ENCODE measurements at regions not wholly inside any gene's neighbourhood (a gene's known extent, or its start where the extent isn't known, plus 50 kb on each side); places are given as distances from the start of the nearest gene placed in this dataset.

GRCh38 chr3:193871220-193871485 lies 264.8 kb upstream of the HES1 start:
- Histone ChIP-seq H3K4me2 (ENCODE audit: low read depth, low read length, poor library complexity, severe bottlenecking) (peak overlapping the region; percentile 60), H4K20me1 (ENCODE audit: insufficient read depth, low read length, poor library complexity, severe bottlenecking) (no peaks in the 10 kb centered on the region), H3K27me3 (ENCODE audit: insufficient read depth, low read length, poor library complexity, severe bottlenecking) (no peaks in the 10 kb centered on the region), H3K4me3 (ENCODE audit: low read length, poor library complexity, severe bottlenecking) (no peak overlapping the region), H3K36me3 (ENCODE audit: insufficient read depth, low read length) (no peaks in the 10 kb centered on the region), H3F3A (ENCODE audit: low read depth) (peaks cover 10% of the 10 kb centered on the region; the same call in 1 of the 2 replicates), H3K79me2 (ENCODE audit: insufficient read depth, low read length) (no peaks in the 10 kb centered on the region), H3K9me2 (replicated peaks; ENCODE audit: low read depth, low read length) (no peaks in the 10 kb centered on the region), H2AFZ (ENCODE audit: low read length) (no peak overlapping the region), H3K9me3 (ENCODE audit: insufficient read depth, low read depth, low read length) (no peaks in the 10 kb centered on the region), H3K4me1 (ENCODE audit: insufficient read depth, low read length, poor library complexity, severe bottlenecking) (peaks cover 79% of the 10 kb centered on the region), H3K9ac (ENCODE audit: low read depth, low read length, poor library complexity, severe bottlenecking) (peak overlapping the region; percentile 63)
- no peak for TF ChIP-seq EZH2phosphoT487 (IDR thresholded peaks at IDR 0.05; ENCODE audit: borderline replicate concordance)
- no peak for TF ChIP-seq CTCF (conservative IDR thresholded peaks at IDR 0.05; ENCODE audit: low read length)

- H3K27me3 ChIP-seq (ENCODE audit: insufficient read depth, low read length, poor library complexity, severe bottlenecking): no peaks in the 10 kb centered on the region
- no peaks in the 10 kb centered on the region for H3K9me3 ChIP-seq (ENCODE audit: insufficient read depth, low read depth, low read length)
- H3K79me2 ChIP-seq (ENCODE audit: insufficient read depth, low read length): no peaks in the 10 kb centered on the region
- H3K4me2 ChIP-seq (ENCODE audit: low read depth, low read length, poor library complexity, severe bottlenecking): peak overlapping the region; percentile 39
- TF ChIP-seq CTCF (conservative IDR thresholded peaks at IDR 0.05; ENCODE audit: low read length) (no peak), EZH2phosphoT487 (IDR thresholded peaks at IDR 0.05; ENCODE audit: borderline replicate concordance) (no peak)
- H2AFZ ChIP-seq (ENCODE audit: low read length): no peak overlapping the region
- no peak overlapping the region for H3K4me3 ChIP-seq (ENCODE audit: low read length, poor library complexity, severe bottlenecking)
- H4K20me1 ChIP-seq (ENCODE audit: insufficient read depth, low read length, poor library complexity, severe bottlenecking): no peaks in the 10 kb centered on the region
- H3K36me3 ChIP-seq (ENCODE audit: insufficient read depth, low read length): no peaks in the 10 kb centered on the region
- H3F3A ChIP-seq (ENCODE audit: low read depth): peaks cover 10% of the 10 kb centered on the region; the same call in 1 of the 2 replicates
- H3K4me1 ChIP-seq (ENCODE audit: insufficient read depth, low read length, poor library complexity, severe bottlenecking): peaks cover 73% of the 10 kb centered on the region
- H3K9ac ChIP-seq (ENCODE audit: low read depth, low read length, poor library complexity, severe bottlenecking): peak overlapping the region; percentile 24
- H3K9me2 ChIP-seq (replicated peaks; ENCODE audit: low read depth, low read length): no peaks in the 10 kb centered on the region
Observed at GRCh38 chr3:193872265-193872753, 263.6 kb upstream of the HES1 start.

GRCh38 chr3:193873426-193874201 lies 262.3 kb upstream of the HES1 start:
- Histone ChIP-seq H3K9ac (ENCODE audit: low read depth, low read length, poor library complexity, severe bottlenecking) (no peak overlapping the region), H3K4me1 (ENCODE audit: insufficient read depth, low read length, poor library complexity, severe bottlenecking) (peaks cover 68% of the 10 kb centered on the region), H3K9me3 (ENCODE audit: insufficient read depth, low read depth, low read length) (no peaks in the 10 kb centered on the region), H3F3A (ENCODE audit: low read depth) (peaks cover 10% of the 10 kb centered on the region; the same call in 1 of the 2 replicates), H3K36me3 (ENCODE audit: insufficient read depth, low read length) (no peaks in the 10 kb centered on the region), H3K4me3 (ENCODE audit: low read length, poor library complexity, severe bottlenecking) (no peak overlapping the region), H3K79me2 (ENCODE audit: insufficient read depth, low read length) (no peaks in the 10 kb centered on the region), H3K4me2 (ENCODE audit: low read depth, low read length, poor library complexity, severe bottlenecking) (no peak overlapping the region), H3K9me2 (replicated peaks; ENCODE audit: low read depth, low read length) (no peaks in the 10 kb centered on the region), H2AFZ (ENCODE audit: low read length) (no peak overlapping the region), H3K27me3 (ENCODE audit: insufficient read depth, low read length, poor library complexity, severe bottlenecking) (no peaks in the 10 kb centered on the region), H4K20me1 (ENCODE audit: insufficient read depth, low read length, poor library complexity, severe bottlenecking) (no peaks in the 10 kb centered on the region)
- TF ChIP-seq CTCF (conservative IDR thresholded peaks at IDR 0.05; ENCODE audit: low read length) (no peak), EZH2phosphoT487 (IDR thresholded peaks at IDR 0.05; ENCODE audit: borderline replicate concordance) (no peak)
